K562 (cell line): ENCODE measurements at regions not wholly inside any gene's neighbourhood (a gene's known extent, or its start where the extent isn't known, plus 50 kb on each side); places are given as distances from the start of the nearest gene placed in this dataset.

ENCODE experiments used
- ATAC-seq: fragments of 200-7000 bp; cut with Tn5 transposase; 3 replicates; pipeline ENCODE4 v1.9.1; 2020; ENCODE audit warnings: moderate library complexity
- BruUV-seq: library from RNA; stranded (reverse); fragments of 400-500 nt; replicated peaks from 2 replicates; lab custom pipeline; 2021; lab: Mats Ljungman, UMichigan
- CTCF ChIA-PET: fragments of 300-600 bp; formaldehyde crosslinking; extraction: SDS; loops from one replicate; lab custom pipeline; 2021; ENCODE audit warnings: low intra/inter-chr PET ratio; lab: Yijun Ruan, JAX
- POLR2A ChIA-PET: fragments of 300-600, 350-650 bp; sonication (Branson Sonifier 250); formaldehyde crosslinking; extraction: SDS; loops from one replicate; lab custom pipeline; 2021; ENCODE audit warnings: antibody characterized with exemption, inconsistent platforms; lab: Yijun Ruan, JAX
- DNase-seq, 4 experiments: peaks; one replicate each; pipeline versions ENCODE4 v3.0.0 to v3.0.0-alpha.2; 2011 to 2018; ENCODE audit warnings: low spot score in 3 of 4, mixed read lengths in 3 of 4; ENCODE audit errors: extremely low read depth in 1 of 4
- FAIRE-seq: peaks from 2 replicates; lab custom pipeline; 2011; peaks lifted over from hg19 to GRCh38; lab: Jason Lieb, UNC
- H2AFZ ChIP-seq: 2 replicates; pipeline ENCODE4 v1.6.0; 2011; ENCODE audit warnings: low read depth, low read length, control low read depth, inconsistent platforms
- H3K27ac ChIP-seq: fragments of 200-600 bp; 3 replicates; pipeline ENCODE4 v1.8.0; 2011; ENCODE audit warnings: low read depth, mild to moderate bottlenecking, control low read depth, inconsistent platforms, low read length, moderate library complexity, mixed read lengths; ENCODE audit errors: extremely low read depth
- H3K27me3 ChIP-seq, 2 experiments: fragments of 300-600 bp in 1 of 2; 2 replicates in 1 of 2; 3 replicates in 1 of 2; pipeline versions ENCODE4 v1.6.0 to v1.8.0; 2011; ENCODE audit warnings: inconsistent platforms in 2 of 2, low read length in 2 of 2, mild to moderate bottlenecking in 1 of 2, mixed read lengths in 1 of 2, moderate library complexity in 1 of 2; ENCODE audit not compliant: control insufficient read depth in 2 of 2, insufficient read depth in 2 of 2
- H3K36me3 ChIP-seq: fragments of 300-600 bp; 3 replicates; pipeline ENCODE4 v1.8.0; 2011; ENCODE audit warnings: mild to moderate bottlenecking, low read length, inconsistent platforms; ENCODE audit not compliant: control insufficient read depth, insufficient read depth
- H3K4me1 ChIP-seq, 2 experiments: fragments of 200-600 bp in 1 of 2; replicated peaks in 1 of 2; 2 replicates in 1 of 2; 3 replicates in 1 of 2; pipeline versions ENCODE4 v1.5.1 to v1.8.0; 2011; ENCODE audit warnings: inconsistent platforms in 2 of 2, low read length in 2 of 2, mild to moderate bottlenecking in 1 of 2, mixed read lengths in 1 of 2, moderate library complexity in 1 of 2; ENCODE audit not compliant: control insufficient read depth in 2 of 2, insufficient read depth in 2 of 2
- H3K4me2 ChIP-seq: 2 replicates; pipeline ENCODE4 v1.6.1; 2011; ENCODE audit warnings: low read length, control low read depth, inconsistent platforms, mixed read lengths; ENCODE audit not compliant: insufficient read depth
- H3K4me3 ChIP-seq: fragments of 200-600 bp; sonication (generic), shearing (Covaris generic); 2 replicates; pipeline ENCODE4 v1.5.1; 2016; ENCODE audit warnings: control low read depth, inconsistent platforms
- H3K79me2 ChIP-seq: fragments of 200-600 bp; 3 replicates; pipeline ENCODE4 v1.8.0; 2011; ENCODE audit warnings: low read length, inconsistent platforms; ENCODE audit not compliant: control insufficient read depth, insufficient read depth
- H3K9ac ChIP-seq, 2 experiments: 2 replicates each; pipeline versions ENCODE4 v1.6.0 to v1.6.1; 2011; ENCODE audit warnings: low read depth in 2 of 2, low read length in 2 of 2, control low read depth in 1 of 2, inconsistent platforms in 1 of 2, mild to moderate bottlenecking in 1 of 2, mixed read lengths in 1 of 2; ENCODE audit not compliant: insufficient read depth in 1 of 2
- H3K9me1 ChIP-seq: one replicate; pipeline ENCODE4 v1.6.0; 2011; ENCODE audit warnings: inconsistent platforms, mild to moderate bottlenecking, low read length, moderate library complexity; ENCODE audit not compliant: control insufficient read depth, insufficient read depth
- H3K9me3 ChIP-seq: replicated peaks from 2 replicates; pipeline ENCODE4 v1.5.1; 2011; ENCODE audit warnings: low read depth, low read length, inconsistent platforms; ENCODE audit not compliant: control insufficient read depth, insufficient read depth
- H4K20me1 ChIP-seq: replicated peaks from 2 replicates; pipeline ENCODE4 v1.6.1; 2011; ENCODE audit warnings: low read length, inconsistent platforms, mixed read lengths; ENCODE audit not compliant: control insufficient read depth, insufficient read depth
- ARID1B ChIP-seq: fragments of 450-650 bp; IDR thresholded peaks from 2 replicates; pipeline ENCODE4 v1.6.1; 2016; ENCODE audit warnings: antibody characterized with exemption, mild to moderate bottlenecking, inconsistent platforms
- FOXA1 ChIP-seq: fragments of 450-650 bp; IDR thresholded peaks from 2 replicates; pipeline ENCODE4 v1.6.1; 2016; ENCODE audit warnings: mild to moderate bottlenecking, borderline replicate concordance
- HDAC6 ChIP-seq: IDR thresholded peaks from 2 replicates; pipeline ENCODE4 v1.6.1; 2012; ENCODE audit warnings: low read depth, mild to moderate bottlenecking, control low read depth, inconsistent platforms, low read length, moderate library complexity
- HNRNPL ChIP-seq: fragments of 200-400 bp; formaldehyde crosslinking; IDR thresholded peaks from 2 replicates; pipeline ENCODE4 v1.6.1; 2017; ENCODE audit warnings: low read depth, mild to moderate bottlenecking, low read length
- JUND ChIP-seq, 2 experiments: IDR thresholded peaks; 2 replicates in 1 of 2; 3 replicates in 1 of 2; pipeline ENCODE4 v1.6.1; 2011; ENCODE audit warnings: borderline replicate concordance in 2 of 2, low read depth in 2 of 2, low read length in 2 of 2, improper control_type of control experiment in 1 of 2, missing biosample characterization in 1 of 2, missing genetic modification characterization in 1 of 2, missing genetic modification reagents in 1 of 2
- MAFF ChIP-seq: IDR thresholded peaks from 2 replicates; pipeline ENCODE4 v1.6.1; 2012; ENCODE audit warnings: low read length, improper control_type of control experiment
- MEF2D ChIP-seq: conservative IDR thresholded peaks from 2 replicates; pipeline ENCODE4 v1.6.1; 2016; ENCODE audit warnings: low read depth, missing genetic modification characterization, missing compliant biosample characterization
- NR3C1 ChIP-seq: sonication (generic); formaldehyde crosslinking; IDR thresholded peaks from 2 replicates; pipeline ENCODE4 v1.8.1; 2022; ENCODE audit warnings: missing genetic modification reagents
- PTRF ChIP-seq: fragments of 450-650 bp; IDR thresholded peaks from 2 replicates; pipeline ENCODE4 v1.6.1; 2016; ENCODE audit warnings: mild to moderate bottlenecking, missing genetic modification characterization, missing compliant biosample characterization
- SP1 ChIP-seq: sonication (generic); formaldehyde crosslinking; IDR thresholded peaks from 2 replicates; pipeline ENCODE4 v1.8.1; 2022; ENCODE audit warnings: mild to moderate bottlenecking, missing genetic modification reagents
- SRF ChIP-seq, 2 experiments: fragments of 250-450, 450-650 bp in 1 of 2; sonication (Bioruptor Pico) in 1 of 2; sonication (generic) in 1 of 2; formaldehyde crosslinking; IDR thresholded peaks; 2 replicates each; pipeline versions ENCODE4 v1.5.0 to v1.5.1; 2020 to 2022; ENCODE audit warnings: mild to moderate bottlenecking in 1 of 2, missing genetic modification reagents in 1 of 2
- ZBTB8A ChIP-seq: fragments of 450-650 bp; IDR thresholded peaks from 2 replicates; pipeline ENCODE4 v1.6.1; 2018; ENCODE audit warnings: mild to moderate bottlenecking, moderate library complexity; ENCODE audit not compliant: partially characterized antibody
- ZNF740 ChIP-seq, 3 experiments: fragments of 200-800 bp in 1 of 3; sonication (Bioruptor generic) in 1 of 3; sonication (generic) in 1 of 3; formaldehyde crosslinking in 1 of 3; IDR thresholded peaks; 2 replicates each; pipeline versions ENCODE4 v1.6.1 to v1.8.0; 2016 to 2022; ENCODE audit warnings: mild to moderate bottlenecking in 2 of 3, missing compliant biosample characterization in 2 of 3, missing genetic modification characterization in 2 of 3, missing genetic modification reagents in 1 of 3
- WGBS: fragments of 100-300 bp; shearing (Covaris generic); methylation state at CpG from one replicate; pipeline ENCODE4 v1.1.6; 2016; ENCODE audit warnings: low coverage, mixed read lengths; ENCODE audit not compliant: insufficient coverage; ENCODE audit errors: missing lambda C conversion rate; 5-methylcytosine and 5-hydroxymethylcytosine counted together
- in situ Hi-C: fragments of 300-500 bp; cut with MboI; formaldehyde crosslinking; loops from 4 replicates; pipeline ENCODE4 v1.15.0; 2018; ENCODE audit warnings: inconsistent platforms, mixed read lengths
- intact Hi-C: fragments of 100-400 bp; cut with micrococcal nuclease; formaldehyde crosslinking; loops from 2 replicates; pipeline ENCODE4 v1.14.2; 2022
- TF ChIP-seq, protein P1 (sequence below), 2 experiments: fragments of 450-650 bp; formaldehyde crosslinking in 1 of 2; IDR thresholded peaks; 2 replicates each; pipeline versions ENCODE4 v1.4.0 to v1.6.1; 2014 to 2020; ENCODE audit warnings: mild to moderate bottlenecking in 2 of 2, borderline replicate concordance in 1 of 2, low read depth in 1 of 2

DNA sequence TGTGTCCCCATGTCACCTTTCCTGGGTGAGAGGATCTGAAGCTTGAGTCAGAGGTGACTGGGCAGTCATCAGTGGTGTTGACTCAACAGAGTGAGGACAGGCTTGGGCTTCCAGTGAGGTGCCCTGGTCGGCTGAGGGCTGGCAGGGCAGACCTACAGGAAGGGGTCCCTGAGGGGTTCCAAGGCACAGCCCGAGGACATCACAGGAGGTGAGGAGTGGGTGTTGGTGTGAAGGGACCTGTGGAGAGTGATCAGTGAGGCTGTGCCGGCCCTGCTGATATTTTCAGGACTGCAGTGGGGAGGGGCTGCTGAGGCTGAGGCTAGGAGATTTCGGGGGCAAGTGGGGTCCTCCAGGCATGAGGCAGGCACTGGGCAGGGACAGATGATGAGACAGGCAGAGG is 545.5 kb downstream of the TCERG1L start:
- DNase-seq (no peak), ATAC-seq (no peak), FAIRE-seq (no peak)
- in situ Hi-C loops (no loop called here), intact Hi-C loops (no loop called here)
- no peak overlapping the region for H3K9ac ChIP-seq
- no peaks in the 10 kb centered on the region for H3K4me1 ChIP-seq
- H3K4me3 ChIP-seq, result no peak overlapping the region
- ChIA-PET POLR2A (no interaction called here), CTCF (interaction anchor here (0.7 kb wide), 1 partner anchor 8 kb away, joined by 3 read pairs; no protein-coding TSS in a partner anchor)
- WGBS, result 0% methylated on average over 2 of the region's 4 CpGs
- H4K20me1 ChIP-seq, result no peaks in the 10 kb centered on the region
- BruUV-seq, result no TSS peak
- H3K4me2 ChIP-seq, result no peak overlapping the region
- H3K27me3 ChIP-seq, result no peaks in the 10 kb centered on the region
- no peaks in the 10 kb centered on the region for H3K79me2 ChIP-seq
- H3K9me1 ChIP-seq, result no peaks in the 10 kb centered on the region
- H2AFZ ChIP-seq, result no peak overlapping the region
- no peaks in the 10 kb centered on the region for H3K36me3 ChIP-seq
- H3K27ac ChIP-seq, result no peak overlapping the region
- no peaks in the 10 kb centered on the region for H3K9me3 ChIP-seq
- TF ChIP-seq MAFF (no peak), FOXA1 (no peak), JUND (IDR thresholded peaks at IDR 0.05; ENCODE audit: borderline replicate concordance, low read depth, low read length) (no peak), JUND (tag; IDR thresholded peaks at IDR 0.05; ENCODE audit: borderline replicate concordance, low read depth, low read length) (no peak), SP1 (CRISPR knock-in tag) (no peak), NR3C1 (CRISPR knock-in tag) (no peak), ZBTB8A (no peak), PTRF (tag) (no peak), ZNF740 (CRISPR knock-in tag; IDR thresholded peaks at IDR 0.05) (no peak), ZNF740 (tag; IDR thresholded peaks at IDR 0.05) (no peak), HNRNPL (no peak), MEF2D (tag) (no peak), ARID1B (no peak), SRF (CRISPR knock-in tag; IDR thresholded peaks at IDR 0.05) (no peak), HDAC6 (no peak)
- TF ChIP-seq, protein P1, sequence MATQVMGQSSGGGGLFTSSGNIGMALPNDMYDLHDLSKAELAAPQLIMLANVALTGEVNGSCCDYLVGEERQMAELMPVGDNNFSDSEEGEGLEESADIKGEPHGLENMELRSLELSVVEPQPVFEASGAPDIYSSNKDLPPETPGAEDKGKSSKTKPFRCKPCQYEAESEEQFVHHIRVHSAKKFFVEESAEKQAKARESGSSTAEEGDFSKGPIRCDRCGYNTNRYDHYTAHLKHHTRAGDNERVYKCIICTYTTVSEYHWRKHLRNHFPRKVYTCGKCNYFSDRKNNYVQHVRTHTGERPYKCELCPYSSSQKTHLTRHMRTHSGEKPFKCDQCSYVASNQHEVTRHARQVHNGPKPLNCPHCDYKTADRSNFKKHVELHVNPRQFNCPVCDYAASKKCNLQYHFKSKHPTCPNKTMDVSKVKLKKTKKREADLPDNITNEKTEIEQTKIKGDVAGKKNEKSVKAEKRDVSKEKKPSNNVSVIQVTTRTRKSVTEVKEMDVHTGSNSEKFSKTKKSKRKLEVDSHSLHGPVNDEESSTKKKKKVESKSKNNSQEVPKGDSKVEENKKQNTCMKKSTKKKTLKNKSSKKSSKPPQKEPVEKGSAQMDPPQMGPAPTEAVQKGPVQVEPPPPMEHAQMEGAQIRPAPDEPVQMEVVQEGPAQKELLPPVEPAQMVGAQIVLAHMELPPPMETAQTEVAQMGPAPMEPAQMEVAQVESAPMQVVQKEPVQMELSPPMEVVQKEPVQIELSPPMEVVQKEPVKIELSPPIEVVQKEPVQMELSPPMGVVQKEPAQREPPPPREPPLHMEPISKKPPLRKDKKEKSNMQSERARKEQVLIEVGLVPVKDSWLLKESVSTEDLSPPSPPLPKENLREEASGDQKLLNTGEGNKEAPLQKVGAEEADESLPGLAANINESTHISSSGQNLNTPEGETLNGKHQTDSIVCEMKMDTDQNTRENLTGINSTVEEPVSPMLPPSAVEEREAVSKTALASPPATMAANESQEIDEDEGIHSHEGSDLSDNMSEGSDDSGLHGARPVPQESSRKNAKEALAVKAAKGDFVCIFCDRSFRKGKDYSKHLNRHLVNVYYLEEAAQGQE (IDR thresholded peaks at IDR 0.05; ENCODE audit: borderline replicate concordance), result no peak
- TF ChIP-seq, protein P1 (CRISPR knock-in tag; IDR thresholded peaks at IDR 0.05; ENCODE audit: low read depth), result no peak
